ENCODE measurements at regions not wholly inside any gene's neighbourhood (a gene's known extent, or its start where the extent isn't known, plus 50 kb on each side); places are given as distances from the start of the nearest gene placed in this dataset.

- TF ChIP-seq CTCF (IDR thresholded peaks at IDR 0.05) (no peak), POLR2A (IDR thresholded peaks at IDR 0.05) (no peak)
Measured at GRCh38 chr17:74070998-74071679, 132.3 kb upstream of the RPL38 start.

Data from uterus (tissue), 2 donors.